ENCODE measurements at regions not wholly inside any gene's neighbourhood (a gene's known extent, or its start where the extent isn't known, plus 50 kb on each side); places are given as distances from the start of the nearest gene placed in this dataset.
A peak's percentile ranks its signal among the peaks of the same experiment; 100 is the strongest.

GRCh38 chr20:59431014-59431413 is 130.6 kb downstream of the EDN3 start:
- DNase-seq (ENCODE audit: low read depth, low spot score) = no peak

- no peak for DNase-seq (ENCODE audit: low read depth, low spot score)
Observed at GRCh38 chr20:59434960-59435359, 134.5 kb downstream of the EDN3 start.

DNA sequence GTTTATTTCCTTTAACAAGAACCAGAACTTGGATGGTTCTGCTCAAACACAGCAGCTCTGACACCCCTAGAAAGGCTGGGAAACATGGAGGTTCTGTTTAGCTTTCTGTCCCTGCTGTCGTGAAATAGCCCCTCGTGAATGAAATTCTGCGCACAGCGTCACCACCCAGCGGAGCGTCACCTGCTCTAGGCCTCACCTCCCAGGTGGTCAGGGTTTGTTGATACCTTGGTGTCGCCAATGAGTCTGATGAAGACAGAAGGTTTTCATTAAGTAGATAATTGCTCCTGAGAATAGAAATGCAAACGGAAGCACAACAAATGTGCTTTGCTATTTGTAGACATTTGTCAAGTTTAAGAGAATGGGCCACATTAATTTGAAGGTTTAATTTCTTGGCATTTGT is 135.1 kb downstream of the EDN3 start:
- no peak for DNase-seq (ENCODE audit: low read depth, low spot score)

DNA sequence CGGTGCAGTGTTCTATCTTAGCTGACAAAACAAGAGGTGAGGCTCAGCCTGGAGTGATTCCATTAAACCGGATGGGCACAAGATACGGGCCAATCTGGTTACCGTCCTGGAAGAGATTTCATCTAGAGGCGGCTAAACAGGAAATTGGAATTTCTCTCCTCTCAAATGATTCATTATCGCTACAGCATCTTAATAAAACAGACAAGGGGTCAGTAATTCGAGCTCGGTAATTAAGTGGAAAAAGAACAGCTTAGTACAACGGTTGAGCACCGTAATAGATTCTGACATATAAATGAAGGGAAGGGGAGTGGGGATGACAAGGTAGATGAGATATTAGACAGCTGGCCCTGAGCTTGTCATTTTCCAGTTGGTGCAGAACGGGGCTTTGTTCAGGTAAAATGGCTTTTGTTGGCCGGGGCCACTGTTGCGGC is 137.2 kb downstream of the EDN3 start:
- DNase-seq (ENCODE audit: low read depth, low spot score) = no peak

DNA sequence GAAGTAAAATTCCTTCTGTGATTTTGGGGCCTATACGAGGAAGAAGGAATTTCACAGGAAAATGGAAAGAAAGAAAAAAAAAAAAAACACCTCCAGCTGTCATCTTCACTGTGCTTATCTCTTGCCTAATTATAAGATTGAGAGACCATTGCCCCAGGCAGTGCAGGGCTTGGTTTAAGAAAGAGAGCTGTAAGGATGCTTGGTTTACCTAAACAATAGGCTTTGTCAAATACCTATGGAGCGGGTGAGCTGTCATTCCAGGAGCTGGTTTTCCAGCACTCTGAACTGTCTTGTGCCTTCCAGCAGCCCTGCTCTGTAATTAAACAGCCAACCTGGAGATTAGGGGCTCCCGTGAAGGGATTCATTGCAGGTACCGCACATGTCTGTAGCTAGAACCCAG is 137.8 kb downstream of the EDN3 start:
- no peak for DNase-seq (ENCODE audit: low read depth, low spot score)

DNA sequence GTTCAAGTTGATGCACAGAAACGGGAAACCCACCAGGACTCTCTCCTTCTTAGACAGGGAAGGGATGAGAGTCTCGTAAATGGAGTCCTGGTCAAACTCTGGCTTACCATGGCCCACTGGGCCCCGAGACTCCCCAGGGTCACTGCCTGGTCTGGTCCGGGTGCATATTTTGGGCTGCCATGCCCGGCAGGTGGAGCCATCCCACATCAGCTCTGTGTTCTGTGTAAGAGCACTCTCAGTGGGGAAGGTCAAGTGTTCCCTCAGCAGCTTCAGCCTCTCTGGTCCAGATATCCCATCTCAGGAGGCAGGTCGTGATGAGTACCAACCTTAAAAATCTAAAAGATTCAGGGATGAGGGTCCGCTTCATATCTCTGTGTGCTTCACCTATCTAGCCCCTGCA is 138.8 kb downstream of the EDN3 start:
- no peak for DNase-seq (ENCODE audit: low read depth, low spot score)

- no peak for DNase-seq (ENCODE audit: low read depth, low spot score)
Observed at GRCh38 chr20:59441306-59441705, 140.9 kb downstream of the EDN3 start.

GRCh38 chr20:59441860-59442810 is 141.7 kb downstream of the EDN3 start:
- DNase-seq (ENCODE audit: low read depth, low spot score) = no peak

DNA sequence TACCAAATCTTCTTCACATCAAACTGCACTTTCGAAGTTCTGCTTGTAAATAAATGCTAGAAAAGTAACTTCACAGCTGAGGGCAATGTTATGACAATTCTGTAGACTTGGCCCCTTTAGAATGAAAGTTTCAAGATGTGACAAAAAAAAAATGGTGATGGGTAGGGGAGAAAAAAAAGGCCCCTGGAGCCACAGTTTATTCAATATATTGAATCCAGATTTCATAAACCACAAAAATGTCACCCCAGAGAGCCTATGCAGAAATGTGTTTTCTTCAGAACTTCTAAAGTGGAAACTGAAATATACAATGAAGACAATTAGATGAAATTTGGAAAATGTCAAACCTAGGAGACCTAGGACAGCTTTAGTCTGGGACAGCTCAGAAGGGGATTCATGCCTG is 143.1 kb downstream of the EDN3 start:
- no peak for DNase-seq (ENCODE audit: low read depth, low spot score)

DNA sequence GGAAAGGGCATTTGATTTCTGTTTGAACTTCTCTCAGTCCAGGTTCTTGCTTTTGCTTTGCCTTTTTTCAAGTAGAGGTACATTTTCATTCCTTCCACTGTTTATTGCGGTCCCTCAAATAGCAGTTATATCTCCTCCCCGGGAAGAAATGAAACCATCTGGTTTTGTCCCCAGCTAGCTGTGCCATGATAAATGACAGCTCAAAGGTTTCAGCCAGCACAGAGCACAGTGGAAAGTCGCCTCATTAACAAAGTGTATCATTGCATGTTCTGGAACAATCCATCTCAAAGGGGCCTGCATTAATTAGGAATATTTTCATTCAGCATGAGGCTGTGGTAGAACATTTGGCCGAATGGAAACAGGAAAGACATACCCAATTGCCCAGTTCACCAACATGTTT is 146.0 kb downstream of the EDN3 start:
- DNase-seq (ENCODE audit: low read depth, low spot score) = no peak

DNA sequence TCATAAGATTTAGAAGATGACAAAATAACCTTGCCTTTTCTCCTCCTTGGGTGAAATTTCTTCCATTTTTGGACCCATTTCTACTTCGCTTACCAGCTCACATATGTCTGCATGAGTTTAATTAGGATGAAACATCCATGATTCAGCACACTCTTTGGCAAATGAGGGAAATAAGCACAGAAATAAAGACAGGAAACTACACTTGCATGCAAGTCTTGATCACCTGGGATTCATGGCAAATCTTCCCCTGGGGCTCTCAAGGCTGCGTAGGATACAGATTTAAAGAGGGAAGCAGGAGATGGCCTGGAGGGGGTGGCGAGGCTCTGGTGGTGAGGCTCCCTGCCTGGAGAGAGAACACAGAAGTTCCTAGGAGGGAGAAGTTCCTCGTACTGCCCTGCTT is 147.8 kb downstream of the EDN3 start:
- no peak for DNase-seq (ENCODE audit: low read depth, low spot score)

DNA sequence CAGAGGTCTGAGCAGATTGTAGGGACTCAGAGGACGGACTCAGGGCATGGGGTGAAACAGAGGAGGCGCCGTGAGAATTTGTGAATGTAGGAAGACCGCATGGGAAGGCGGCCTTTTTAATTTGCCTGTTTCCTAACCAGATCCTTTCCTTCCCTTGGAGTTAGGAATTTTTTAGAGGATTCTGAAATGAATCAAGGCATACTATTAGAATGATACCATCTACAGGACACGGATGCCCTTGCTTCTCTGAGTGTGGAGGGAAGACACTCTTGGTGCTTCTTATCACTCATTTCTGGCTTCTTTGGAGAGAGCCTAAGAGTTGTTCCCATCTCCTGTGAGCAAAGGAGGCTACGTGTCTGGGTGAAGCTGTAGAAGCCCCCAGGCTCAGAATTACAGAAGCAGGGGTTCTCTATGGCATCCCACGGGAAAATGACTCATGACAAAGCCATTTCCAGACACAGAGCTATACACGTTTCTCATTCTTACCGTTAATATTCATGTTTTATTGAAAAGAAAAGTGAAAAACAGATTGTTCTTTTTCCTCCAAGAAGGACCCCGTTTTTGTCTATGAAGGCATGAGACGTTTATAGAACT is 148.5 kb downstream of the EDN3 start:
- DNase-seq (ENCODE audit: low read depth, low spot score) = no peak

GRCh38 chr20:59451066-59451630 is 150.7 kb downstream of the EDN3 start:
- no peak for DNase-seq (ENCODE audit: low read depth, low spot score)

DNA sequence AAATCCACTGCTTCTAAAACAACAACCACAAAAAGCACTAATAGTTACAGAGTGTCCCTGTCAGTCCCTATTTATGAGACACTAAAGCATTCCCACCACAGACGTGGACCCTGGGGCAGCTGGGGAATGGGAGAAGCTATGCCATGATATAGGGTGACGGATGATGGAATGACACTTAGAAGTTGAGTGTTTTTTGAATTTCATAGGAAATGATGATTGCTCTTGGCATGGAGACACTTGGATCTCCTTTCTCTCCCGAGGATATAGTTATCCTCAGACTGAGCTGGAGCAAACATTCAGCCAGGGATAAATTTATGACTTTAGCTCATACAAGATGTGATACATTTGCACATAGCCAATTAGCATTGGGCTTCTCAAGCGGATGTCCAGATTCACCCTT is 151.2 kb downstream of the EDN3 start:
- DNase-seq (ENCODE audit: low read depth, low spot score) = no peak

- DNase-seq (ENCODE audit: low read depth, low spot score) = no peak
Observed at GRCh38 chr20:59452856-59453255, 151.5 kb upstream of the PHACTR3 start.

- DNase-seq (ENCODE audit: low read depth, low spot score) = no peak
Observed at GRCh38 chr20:59453759-59454560, 150.4 kb upstream of the PHACTR3 start.

- DNase-seq (ENCODE audit: low read depth, low spot score) = peak; percentile 48
Observed at GRCh38 chr20:59455402-59456341, 148.7 kb upstream of the PHACTR3 start.

GRCh38 chr20:59456342-59457279 is 147.7 kb upstream of the PHACTR3 start:
- DNase-seq (ENCODE audit: low read depth, low spot score) = no peak

GRCh38 chr20:59458645-59459044 is 145.7 kb upstream of the PHACTR3 start:
- DNase-seq (ENCODE audit: low read depth, low spot score) = no peak

GRCh38 chr20:59459586-59459985 is 144.8 kb upstream of the PHACTR3 start:
- DNase-seq (ENCODE audit: low read depth, low spot score) = no peak

Data from astrocyte of the hippocampus (primary cell).